ENCODE measurements at regions not wholly inside any gene's neighbourhood (a gene's known extent, or its start where the extent isn't known, plus 50 kb on each side); places are given as distances from the start of the nearest gene placed in this dataset.
A peak's percentile ranks its signal among the peaks of the same experiment; 100 is the strongest.

- Histone ChIP-seq H3K36me3 (no peaks in the 10 kb centered on the region), H3K9me3 (no peaks in the 10 kb centered on the region), H3K4me1 (peaks cover 0 to 54% (median 0%) of the 10 kb centered on the region in 9 donors), H3K27me3 (peaks cover 0 to 43% (median 18%) of the 10 kb centered on the region in 7 donors), H3K27ac (peak overlapping the region in 1 of 10 donors; percentile 33), H3K4me3 (no peak overlapping the region)
- WGBS, 2 donors = 62 to 74% methylated on average over 6 of the region's 6 CpGs
- intact Hi-C loops (cut with DNase I) = loop anchor here in 4 of 10 donors (5.0 to 10.0 kb wide), 4 partner anchors 110 to 400 kb away; partner anchors contain the start of gene SFSWAP (in 1 of the 4)
- TF ChIP-seq, protein P1, sequence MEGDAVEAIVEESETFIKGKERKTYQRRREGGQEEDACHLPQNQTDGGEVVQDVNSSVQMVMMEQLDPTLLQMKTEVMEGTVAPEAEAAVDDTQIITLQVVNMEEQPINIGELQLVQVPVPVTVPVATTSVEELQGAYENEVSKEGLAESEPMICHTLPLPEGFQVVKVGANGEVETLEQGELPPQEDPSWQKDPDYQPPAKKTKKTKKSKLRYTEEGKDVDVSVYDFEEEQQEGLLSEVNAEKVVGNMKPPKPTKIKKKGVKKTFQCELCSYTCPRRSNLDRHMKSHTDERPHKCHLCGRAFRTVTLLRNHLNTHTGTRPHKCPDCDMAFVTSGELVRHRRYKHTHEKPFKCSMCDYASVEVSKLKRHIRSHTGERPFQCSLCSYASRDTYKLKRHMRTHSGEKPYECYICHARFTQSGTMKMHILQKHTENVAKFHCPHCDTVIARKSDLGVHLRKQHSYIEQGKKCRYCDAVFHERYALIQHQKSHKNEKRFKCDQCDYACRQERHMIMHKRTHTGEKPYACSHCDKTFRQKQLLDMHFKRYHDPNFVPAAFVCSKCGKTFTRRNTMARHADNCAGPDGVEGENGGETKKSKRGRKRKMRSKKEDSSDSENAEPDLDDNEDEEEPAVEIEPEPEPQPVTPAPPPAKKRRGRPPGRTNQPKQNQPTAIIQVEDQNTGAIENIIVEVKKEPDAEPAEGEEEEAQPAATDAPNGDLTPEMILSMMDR (IDR thresholded peaks at IDR 0.05) = no peak
- DNase-seq = no peak
- ATAC-seq = no peak
Measured at GRCh38 chr12:131604859-131605258, 106.0 kb upstream of the SFSWAP start.

DNA sequence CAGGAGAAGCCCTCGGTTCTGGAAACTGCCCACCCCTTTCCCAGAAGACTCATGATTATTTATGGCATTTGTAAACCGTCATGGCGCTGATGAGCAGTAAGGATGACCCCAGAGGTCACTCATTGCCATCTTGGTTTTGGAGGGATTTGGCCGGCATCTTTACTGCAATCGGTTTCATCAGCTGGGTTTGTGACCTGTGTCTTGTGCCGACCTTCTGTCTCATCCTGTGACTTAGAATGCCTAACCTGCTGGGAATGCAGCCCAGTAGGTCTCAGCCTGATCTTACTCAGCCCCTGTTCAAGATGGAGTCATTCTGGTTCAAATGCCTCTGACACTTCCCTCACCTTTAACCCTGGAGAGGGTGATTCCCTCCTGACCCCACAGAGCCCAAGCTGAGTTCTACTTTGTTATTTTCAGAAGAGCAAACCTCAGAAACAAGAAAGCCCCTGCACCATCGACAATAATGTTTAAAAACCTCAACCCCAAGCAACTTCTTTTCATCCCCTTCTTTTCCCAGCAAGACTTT lies 105.5 kb upstream of the SFSWAP start:
- 72 to 82% methylated on average over 7 of the region's 7 CpGs for WGBS, 2 donors
- Histone ChIP-seq H3K36me3 (no peaks in the 10 kb centered on the region), H3K27ac (no peak overlapping the region), H3K27me3 (peaks cover 0 to 43% (median 18%) of the 10 kb centered on the region in 7 donors), H3K9me3 (no peaks in the 10 kb centered on the region), H3K4me1 (peaks cover 0 to 54% (median 0%) of the 10 kb centered on the region in 9 donors), H3K4me3 (no peak overlapping the region)
- intact Hi-C loops (cut with DNase I) = loop anchor here in 4 of 10 donors (5.0 to 10.0 kb wide), 4 partner anchors 109 to 399 kb away; partner anchors contain the start of gene SFSWAP (in 1 of the 4)
- no peak for ATAC-seq
- TF ChIP-seq, protein P1 (IDR thresholded peaks at IDR 0.05) = no peak
- DNase-seq = no peak

- WGBS, 2 donors = 77 to 85% methylated on average over 12 of the region's 12 CpGs
- H3K27me3 ChIP-seq = peaks cover 0 to 45% (median 18%) of the 10 kb centered on the region in 7 donors
- no peak for ATAC-seq
- no peaks in the 10 kb centered on the region for H3K9me3 ChIP-seq
- H3K36me3 ChIP-seq = no peaks in the 10 kb centered on the region
- DNase-seq = no peak
- intact Hi-C loops (cut with DNase I) = loop anchor here in 4 of 10 donors (5.0 to 10.0 kb wide), 4 partner anchors 108 to 398 kb away; partner anchors contain the start of gene SFSWAP (in 1 of the 4)
- TF ChIP-seq, protein P1 (IDR thresholded peaks at IDR 0.05) = no peak
- no peak overlapping the region for H3K4me3 ChIP-seq
- no peak overlapping the region for H3K27ac ChIP-seq
- H3K4me1 ChIP-seq = peaks cover 0 to 54% (median 0%) of the 10 kb centered on the region in 9 donors
Measured at GRCh38 chr12:131606218-131606901, 104.5 kb upstream of the SFSWAP start.

DNA sequence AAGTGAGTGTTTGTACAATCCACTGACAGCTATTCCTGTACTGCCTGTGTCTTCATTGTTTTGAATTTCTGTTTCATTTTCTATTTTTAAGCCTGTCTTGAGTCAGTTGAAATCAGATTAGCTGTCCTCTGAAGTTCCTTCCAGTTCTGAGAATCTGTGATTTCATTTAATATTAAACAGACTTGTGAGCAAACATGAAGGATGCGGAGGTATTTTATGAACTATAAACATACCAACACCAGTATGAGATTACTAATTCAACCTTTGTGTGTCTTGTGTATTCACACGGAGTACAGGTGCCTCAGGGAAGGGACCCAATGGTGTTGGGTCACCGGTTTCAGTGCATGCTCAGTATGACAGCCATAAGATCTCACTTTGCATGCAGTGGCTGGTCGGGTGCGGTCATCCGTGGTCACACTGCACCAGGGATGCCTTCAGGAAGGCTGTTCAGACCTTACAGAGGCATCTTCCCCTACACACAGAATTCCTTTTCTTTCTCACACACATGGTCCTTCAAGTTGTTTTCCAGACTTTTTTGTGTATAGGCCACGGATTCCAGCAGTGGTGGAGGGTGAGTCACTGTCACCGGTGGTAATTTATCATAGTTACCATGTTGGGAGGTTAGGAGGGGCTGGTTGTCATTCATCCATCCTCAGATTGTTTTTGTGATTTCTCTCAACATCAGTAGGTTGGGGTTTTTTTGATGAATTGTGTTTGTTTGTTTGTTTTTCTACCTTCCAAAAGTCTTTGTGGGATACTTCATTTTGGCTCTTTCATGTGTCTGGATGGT lies 103.0 kb upstream of the SFSWAP start:
- intact Hi-C loops (cut with DNase I) = loop anchor here in 4 of 10 donors (2.0 to 10.0 kb wide), 5 partner anchors 107 to 397 kb away; partner anchors contain the start of gene SFSWAP (in 1 of the 4)
- no peak overlapping the region for H3K4me3 ChIP-seq

More for the DNA sequence above, 103.0 kb upstream of the SFSWAP start:
- DNase-seq = no peak
- TF ChIP-seq, protein P1 (IDR thresholded peaks at IDR 0.05) = no peak
- 71 to 72% methylated on average over 8 of the region's 8 CpGs for WGBS, 2 donors
- Histone ChIP-seq H3K4me1 (peaks cover 0 to 54% (median 0%) of the 10 kb centered on the region in 9 donors), H3K36me3 (no peaks in the 10 kb centered on the region), H3K27me3 (peaks cover 0 to 58% (median 18%) of the 10 kb centered on the region in 7 donors), H3K27ac (peak overlapping the region in 1 of 10 donors; percentile 56), H3K9me3 (no peaks in the 10 kb centered on the region)
- ATAC-seq = no peak
